Right lobe of liver (tissue), 6 donors: ENCODE measurements at regions not wholly inside any gene's neighbourhood (a gene's known extent, or its start where the extent isn't known, plus 50 kb on each side); places are given as distances from the start of the nearest gene placed in this dataset.

Experiments used
- ATAC-seq, 4 donors: fragments of 200-7000 bp; cut with Tn5 transposase; one replicate each; pipeline ENCODE4 v1.9.1; 2020; ENCODE audit warnings: mild to moderate bottlenecking in 4 of 4, moderate library complexity in 4 of 4
- DNase-seq, 3 donors: peaks; one replicate each; pipeline ENCODE4 v3.0.0-alpha.2; 2020
- H3K27ac ChIP-seq, 3 donors: fragments of 200-600 bp; one replicate each; pipeline ENCODE4 v1.8.0; 2022
- H3K27me3 ChIP-seq, 2 donors: fragments of 200-600 bp; one replicate each; pipeline ENCODE4 v1.8.0; 2022
- H3K36me3 ChIP-seq, 4 donors: fragments of 200-600 bp; sonication (generic) in 1 of 4; one replicate each; pipeline versions ENCODE4 v1.5.1 to v1.8.0; 2017 to 2022; ENCODE audit warnings: control low read depth in 1 of 4
- H3K4me1 ChIP-seq, 4 donors: fragments of 200-600 bp; sonication (generic) in 1 of 4; one replicate each; pipeline versions ENCODE4 v1.5.1 to v1.8.0; 2017 to 2022; ENCODE audit warnings: control low read depth in 1 of 4
- H3K4me3 ChIP-seq, 3 donors: fragments of 200-600 bp; one replicate each; pipeline ENCODE4 v1.8.0; 2022
- H3K9me3 ChIP-seq, 4 donors: fragments of 200-600 bp; sonication (generic) in 1 of 4; one replicate each; pipeline versions ENCODE4 v1.5.1 to v1.8.0; 2017 to 2022; ENCODE audit warnings: control low read depth in 1 of 4
- CTCF ChIP-seq, 4 donors: fragments of 200-600 bp in 3 of 4; fragments of 450-650 bp in 1 of 4; IDR thresholded peaks; one replicate each; pipeline versions ENCODE4 v1.5.1 to v1.8.0; 2016 to 2022; ENCODE audit warnings: antibody characterized with exemption in 4 of 4, mild to moderate bottlenecking in 2 of 4
- POLR2A ChIP-seq: fragments of 450-650 bp; IDR thresholded peaks from one replicate; pipeline ENCODE4 v1.6.1; 2017; ENCODE audit warnings: antibody characterized with exemption, mild to moderate bottlenecking
- WGBS: methylation state at CpG from one replicate; pipeline ENCODE4 v1.1.6; 2018; ENCODE audit warnings: low coverage, low lambda C conversion rate; ENCODE audit not compliant: insufficient coverage; ENCODE audit errors: missing lambda C conversion rate; 5-methylcytosine and 5-hydroxymethylcytosine counted together
- intact Hi-C, 2 donors: fragments of 100-400 bp; cut with DNase I; formaldehyde crosslinking; loops; one replicate each; pipeline versions ENCODE4 v1.11.2 to v1.14.1; 2022
- donor health status: DM: no; HTN: yes; CAD: no.
- donor health status: DM: no; HTN: no; CAD: no.
- donor health status: DM: no; HTN: no; CAD: no.
- donor health status: DM: no; HTN: yes; CAD: no.
- donor health status: DM: no; HTN: yes; CAD: no.

DNA sequence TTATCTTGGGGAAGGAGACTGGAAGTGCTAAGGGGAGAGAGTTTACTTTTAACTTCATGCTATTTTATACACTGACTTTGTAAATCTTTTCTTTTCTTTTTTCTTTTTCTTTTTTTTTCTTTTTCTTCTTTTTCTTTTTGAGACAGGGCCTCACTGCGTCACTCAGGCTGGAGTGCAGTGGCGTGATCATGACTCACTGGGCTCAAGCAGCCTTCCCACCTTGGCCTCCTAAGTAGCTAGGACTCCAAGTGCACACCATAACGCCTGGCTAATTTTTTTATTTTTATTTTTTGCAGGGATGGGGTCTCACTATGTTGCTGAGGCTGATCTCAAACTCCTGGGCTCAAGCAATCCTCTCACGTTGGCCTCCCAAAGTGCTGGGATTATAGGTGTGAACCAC lies 294.6 kb upstream of the PRICKLE1 start:
- ATAC-seq, result no peak
- intact Hi-C loops, result no loop called here
- DNase-seq, result no peak
- Histone ChIP-seq H3K4me3 (no peak overlapping the region), H3K9me3 (no peaks in the 10 kb centered on the region), H3K36me3 (no peaks in the 10 kb centered on the region), H3K27me3 (no peaks in the 10 kb centered on the region), H3K4me1 (no peaks in the 10 kb centered on the region), H3K27ac (no peak overlapping the region)
- TF ChIP-seq CTCF (IDR thresholded peaks at IDR 0.05) (no peak), POLR2A (no peak)
- WGBS, result 54% methylated on average over 4 of the region's 4 CpGs

- TF ChIP-seq POLR2A (no peak), CTCF (IDR thresholded peaks at IDR 0.05) (no peak)
- H3K27me3 ChIP-seq, result no peaks in the 10 kb centered on the region
- H3K36me3 ChIP-seq, result no peaks in the 10 kb centered on the region
- intact Hi-C loops, result no loop called here
- no peak for DNase-seq
- H3K4me3 ChIP-seq, result no peak overlapping the region
- no peaks in the 10 kb centered on the region for H3K4me1 ChIP-seq
- no peak for ATAC-seq
- H3K9me3 ChIP-seq, result no peaks in the 10 kb centered on the region
- 38% methylated on average over 5 of the region's 5 CpGs for WGBS
- H3K27ac ChIP-seq, result no peak overlapping the region
These were observed 283.9 kb upstream of the PRICKLE1 start for GRCh38 chr12:42873401-42873800.

DNA sequence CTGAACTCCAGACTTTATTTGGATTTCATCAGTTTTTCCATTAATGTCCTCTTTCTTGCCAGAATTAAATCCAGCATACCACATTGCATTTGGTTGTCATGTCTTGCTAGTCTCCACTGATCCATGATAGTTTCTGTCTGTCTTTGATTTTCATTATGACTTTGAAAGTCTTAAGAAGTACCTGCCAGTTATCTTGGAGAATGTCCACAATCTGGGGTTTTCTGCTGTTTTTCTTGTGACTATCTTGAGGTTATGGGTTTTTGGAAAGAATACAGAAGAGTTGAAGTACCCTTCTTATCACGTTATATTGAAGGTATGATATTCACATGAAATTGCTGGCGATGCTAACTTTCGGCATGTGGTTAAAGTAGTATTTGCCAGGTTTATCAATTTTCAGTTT lies 282.3 kb upstream of the PRICKLE1 start:
- no peaks in the 10 kb centered on the region for H3K9me3 ChIP-seq
- no peak overlapping the region for H3K4me3 ChIP-seq
- no peak for ATAC-seq
- H3K27me3 ChIP-seq, result no peaks in the 10 kb centered on the region
- H3K27ac ChIP-seq, result no peak overlapping the region
- DNase-seq, result no peak
- intact Hi-C loops, result no loop called here
- 63% methylated on average over 3 of the region's 3 CpGs for WGBS
- TF ChIP-seq POLR2A (no peak), CTCF (IDR thresholded peaks at IDR 0.05) (no peak)
- H3K36me3 ChIP-seq, result no peaks in the 10 kb centered on the region
- H3K4me1 ChIP-seq, result no peaks in the 10 kb centered on the region

GRCh38 chr12:42868291-42868690 lies 278.7 kb upstream of the PRICKLE1 start:
- DNase-seq, result no peak
- no peak for ATAC-seq

More at GRCh38 chr12:42868291-42868690, 278.7 kb upstream of the PRICKLE1 start:
- no peaks in the 10 kb centered on the region for H3K27me3 ChIP-seq
- no peaks in the 10 kb centered on the region for H3K9me3 ChIP-seq
- H3K27ac ChIP-seq, result no peak overlapping the region
- TF ChIP-seq CTCF (IDR thresholded peaks at IDR 0.05), result no peak
- TF ChIP-seq POLR2A, result no peak
- intact Hi-C loops, result no loop called here
- H3K4me1 ChIP-seq, result no peaks in the 10 kb centered on the region
- H3K36me3 ChIP-seq, result no peaks in the 10 kb centered on the region
- 64% methylated on average over 1 of the region's 1 CpG for WGBS
- no peak overlapping the region for H3K4me3 ChIP-seq
